Suppressor macrophage treated with lipopolysaccharide for 1 hour (primary cell): ENCODE measurements at regions not wholly inside any gene's neighbourhood (a gene's known extent, or its start where the extent isn't known, plus 50 kb on each side); places are given as distances from the start of the nearest gene placed in this dataset.

Experiments
- DNase-seq, 3 donors: peaks; one replicate each; pipeline ENCODE4 v3.0.0-alpha.2; 2020 to 2022

DNA sequence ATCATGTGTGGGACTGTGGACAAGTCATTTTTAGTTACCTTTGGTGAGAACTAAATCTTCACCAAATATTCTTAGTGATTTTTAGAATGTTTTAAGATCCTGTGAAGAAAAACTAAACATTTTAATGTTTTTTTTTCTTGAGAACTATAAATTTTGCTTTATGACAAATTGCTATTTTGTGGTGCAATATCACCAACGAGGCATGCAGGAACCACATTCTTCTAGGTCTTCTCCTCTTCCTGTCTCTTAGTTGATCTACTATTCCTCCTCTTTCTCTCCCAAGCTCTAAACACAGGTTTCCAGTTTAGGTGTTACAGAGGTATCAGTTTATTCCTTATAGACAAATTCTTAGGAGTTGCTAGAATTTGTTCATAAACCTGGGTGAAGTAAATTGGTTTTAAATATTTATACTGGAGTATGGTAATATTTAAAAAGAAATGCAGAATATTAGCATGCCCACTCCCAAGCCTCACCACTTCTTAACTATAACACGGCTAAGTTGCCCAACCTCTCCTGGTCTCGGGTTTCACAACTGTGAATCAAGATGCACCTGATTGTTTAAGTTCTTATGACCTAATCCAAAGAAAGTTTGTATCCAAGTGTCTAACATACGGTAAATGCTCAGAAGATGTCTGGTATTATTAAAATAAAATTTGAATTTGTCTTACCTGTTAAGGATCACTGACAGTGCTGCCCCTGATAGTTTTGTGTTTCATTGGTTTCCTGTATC is 56.5 kb upstream of the CLNK start:
- no peak for DNase-seq

DNA sequence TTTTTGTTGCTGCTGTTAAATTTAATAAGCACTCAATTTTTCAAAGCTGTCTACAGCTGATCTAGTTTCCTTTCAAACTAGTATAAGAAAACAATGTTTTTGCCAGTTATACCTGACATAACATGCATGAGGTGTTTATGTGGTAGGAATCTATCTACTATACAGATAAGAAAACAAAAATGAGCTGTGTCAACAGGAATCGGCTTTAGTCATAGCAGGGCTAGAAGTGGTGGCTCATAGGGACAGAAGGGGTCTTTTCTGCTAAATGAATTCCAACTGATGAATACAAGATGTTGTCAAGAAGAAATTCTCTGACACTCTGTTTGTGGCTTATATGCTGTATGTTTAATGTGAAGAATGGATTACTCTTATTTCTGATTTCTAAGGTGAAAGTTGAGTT is 55.7 kb upstream of the CLNK start:
- DNase-seq, result no peak

DNA sequence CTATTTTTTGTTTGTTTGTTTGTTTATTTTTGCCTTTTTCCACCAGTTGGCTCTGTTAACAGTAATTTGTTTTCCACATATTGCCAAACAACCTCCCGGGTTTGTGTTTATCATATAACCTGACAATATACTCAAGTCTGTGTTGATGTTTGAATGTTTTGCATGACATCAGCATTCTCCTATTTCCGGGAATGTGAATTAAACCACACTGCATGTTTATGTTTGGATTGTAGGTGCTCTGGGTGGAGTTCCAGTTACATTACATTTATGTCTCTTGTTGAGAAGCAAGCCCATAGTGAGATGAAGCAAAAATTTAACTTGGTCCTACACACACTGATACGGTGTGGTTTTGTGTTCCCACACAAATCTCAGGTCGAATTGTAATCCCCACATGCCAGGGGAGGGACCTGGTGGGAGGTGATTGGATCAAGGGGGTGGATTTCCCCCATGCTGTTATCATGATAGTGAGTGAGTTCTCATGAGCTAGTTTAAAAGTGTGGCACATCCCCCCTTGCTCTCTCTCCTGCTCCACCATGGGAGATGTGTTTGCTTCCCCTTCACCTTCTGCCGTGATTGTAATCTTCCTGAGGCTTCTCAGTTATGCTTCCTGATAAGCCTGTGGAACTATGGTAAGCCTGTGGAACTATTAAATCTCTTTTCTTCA is 54.4 kb upstream of the CLNK start:
- DNase-seq, result no peak

- DNase-seq, result no peak
Measured at GRCh38 chr4:10737337-10737736, 52.8 kb upstream of the CLNK start.

GRCh38 chr4:10736895-10737294 is 52.3 kb upstream of the CLNK start:
- DNase-seq, result no peak

DNA sequence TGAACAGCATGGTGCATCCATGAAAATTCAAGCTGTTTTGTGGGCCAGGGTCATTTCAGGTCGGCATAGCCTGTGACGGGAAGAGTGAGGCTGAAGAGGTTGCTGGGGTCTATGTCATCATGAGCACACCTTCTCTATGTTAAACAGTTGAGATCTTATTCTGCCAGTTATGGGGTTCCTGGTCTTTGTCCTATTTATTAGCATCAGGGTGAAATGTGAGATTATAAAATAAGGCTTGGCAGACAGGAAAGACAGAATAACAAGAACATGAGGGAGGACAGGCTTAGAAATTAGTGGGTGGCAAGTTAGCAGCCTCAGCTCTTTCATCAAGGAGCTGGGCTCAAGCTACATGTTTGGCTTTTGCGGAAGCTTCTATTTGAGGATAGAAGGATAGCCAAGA is 51.7 kb upstream of the CLNK start:
- no peak for DNase-seq

GRCh38 chr4:10734697-10735096 is 50.1 kb upstream of the CLNK start:
- no peak for DNase-seq
